ENCODE measurements at regions not wholly inside any gene's neighbourhood (a gene's known extent, or its start where the extent isn't known, plus 50 kb on each side); places are given as distances from the start of the nearest gene placed in this dataset.

- Histone ChIP-seq H3K4me1 (ENCODE audit: control insufficient read depth, insufficient read depth, low read length) (no peaks in the 10 kb centered on the region), H3K36me3 (ENCODE audit: control insufficient read depth, insufficient read depth, low read length) (no peaks in the 10 kb centered on the region), H3K9me3 (replicated peaks; ENCODE audit: control insufficient read depth, low read depth, low read length) (no peaks in the 10 kb centered on the region), H3K27ac (ENCODE audit: low read length) (no peak overlapping the region), H3K27me3 (ENCODE audit: control insufficient read depth, insufficient read depth, low read length) (peaks cover 19% of the 10 kb centered on the region), H3K4me3 (ENCODE audit: low read length) (no peak overlapping the region)
- WGBS (ENCODE audit: insufficient coverage), result 83% methylated on average over 1 of the region's 4 CpGs
- DNase-seq, result no peak
Measured at GRCh38 chr17:77786090-77786489, 172.4 kb upstream of the TNRC6C start.

DNA sequence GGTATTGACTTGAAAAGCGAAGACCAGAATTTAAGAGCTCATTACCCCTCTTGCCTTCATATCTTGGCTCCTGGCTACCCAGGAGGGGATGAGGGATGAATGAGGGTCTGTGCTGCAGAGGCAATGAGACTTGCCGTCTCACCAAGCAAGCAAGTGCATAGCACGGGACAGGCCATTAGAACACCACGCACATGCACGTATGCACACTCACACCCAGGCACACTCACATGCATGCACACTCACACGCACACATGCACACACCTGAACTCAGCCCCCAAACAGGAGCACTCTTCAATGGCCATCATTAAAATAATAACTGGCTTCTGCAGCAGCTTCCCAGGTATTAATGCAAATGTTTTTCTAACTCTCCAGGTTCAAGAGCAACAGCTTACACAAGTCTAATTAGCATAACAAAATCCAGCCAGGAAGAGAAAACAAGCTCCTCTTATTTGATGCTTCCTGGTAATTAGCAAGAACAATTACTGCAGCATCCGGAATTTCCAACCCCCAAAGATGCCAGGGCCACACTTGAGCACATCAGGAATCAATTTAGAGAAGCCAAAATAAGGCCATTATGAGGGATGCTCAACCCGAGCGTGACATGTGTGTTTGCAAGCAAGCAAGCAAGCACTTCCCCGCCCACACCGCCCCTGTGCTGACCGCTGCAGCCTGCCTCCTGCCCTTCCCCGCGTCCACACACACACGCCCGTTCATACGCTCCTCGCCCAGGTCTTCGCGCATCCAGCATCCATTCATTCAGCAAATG, 171.6 kb upstream of the TNRC6C start:
- Histone ChIP-seq H3K9me3 (replicated peaks; ENCODE audit: control insufficient read depth, low read depth, low read length) (no peaks in the 10 kb centered on the region), H3K36me3 (ENCODE audit: control insufficient read depth, insufficient read depth, low read length) (no peaks in the 10 kb centered on the region), H3K27ac (ENCODE audit: low read length) (no peak overlapping the region), H3K4me3 (ENCODE audit: low read length) (no peak overlapping the region), H3K27me3 (ENCODE audit: control insufficient read depth, insufficient read depth, low read length) (peaks cover 19% of the 10 kb centered on the region), H3K4me1 (ENCODE audit: control insufficient read depth, insufficient read depth, low read length) (no peaks in the 10 kb centered on the region)
- whole genome bisulfite sequencing (ENCODE audit: insufficient coverage), result 53% methylated on average over 7 of the region's 20 CpGs
- DNase-seq, result no peak

DNA sequence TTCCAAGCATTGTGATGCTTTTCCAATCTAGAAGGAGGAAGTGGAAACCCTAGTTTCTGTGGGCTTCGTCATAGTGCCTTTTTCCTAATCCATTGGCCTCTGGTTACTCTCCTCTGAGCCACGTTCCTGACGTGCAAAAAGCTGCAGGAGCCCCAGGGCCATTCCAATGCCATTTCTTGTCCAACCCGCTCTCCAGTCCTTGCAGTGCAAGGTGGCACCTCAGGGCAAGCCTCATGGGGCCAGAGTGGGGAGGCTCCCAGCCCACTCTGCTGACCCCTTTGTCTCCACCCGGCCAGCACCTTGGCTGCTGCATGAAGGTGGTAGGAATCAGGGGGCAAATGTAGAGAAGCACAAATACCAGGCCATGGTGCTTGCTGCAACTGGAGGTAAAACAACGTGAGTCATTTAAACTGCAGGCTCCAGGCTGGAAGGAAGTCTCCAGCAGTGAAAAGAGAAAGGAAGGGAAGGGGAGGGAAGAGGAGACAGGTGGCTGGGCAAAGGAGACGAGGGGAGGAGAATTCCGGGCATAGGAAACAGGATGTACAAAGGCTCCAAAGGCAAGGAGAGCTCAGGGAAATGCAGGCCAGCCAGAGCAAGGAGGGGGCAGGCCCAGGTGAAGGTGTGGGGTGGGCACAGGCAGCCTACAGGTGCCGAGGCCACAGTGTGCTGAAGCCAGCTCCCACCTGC, 168.2 kb upstream of the TNRC6C start:
- Histone ChIP-seq H3K27ac (ENCODE audit: low read length) (no peak overlapping the region), H3K4me3 (ENCODE audit: low read length) (no peak overlapping the region), H3K9me3 (replicated peaks; ENCODE audit: control insufficient read depth, low read depth, low read length) (no peaks in the 10 kb centered on the region), H3K4me1 (ENCODE audit: control insufficient read depth, insufficient read depth, low read length) (peaks cover 3% of the 10 kb centered on the region), H3K27me3 (ENCODE audit: control insufficient read depth, insufficient read depth, low read length) (peaks cover 31% of the 10 kb centered on the region), H3K36me3 (ENCODE audit: control insufficient read depth, insufficient read depth, low read length) (no peaks in the 10 kb centered on the region)
- DNase-seq, result no peak
- 63% methylated on average over 7 of the region's 9 CpGs for WGBS (ENCODE audit: insufficient coverage)

- Histone ChIP-seq H3K27me3 (ENCODE audit: control insufficient read depth, insufficient read depth, low read length) (peaks cover 29% of the 10 kb centered on the region), H3K9me3 (replicated peaks; ENCODE audit: control insufficient read depth, low read depth, low read length) (no peaks in the 10 kb centered on the region), H3K27ac (ENCODE audit: low read length) (no peak overlapping the region), H3K36me3 (ENCODE audit: control insufficient read depth, insufficient read depth, low read length) (no peaks in the 10 kb centered on the region), H3K4me3 (ENCODE audit: low read length) (no peak overlapping the region), H3K4me1 (ENCODE audit: control insufficient read depth, insufficient read depth, low read length) (peaks cover 7% of the 10 kb centered on the region)
- DNase-seq, result no peak
- WGBS (ENCODE audit: insufficient coverage), result 80% methylated on average over 5 of the region's 10 CpGs
Measured at GRCh38 chr17:77792626-77793025, 165.9 kb upstream of the TNRC6C start.

GRCh38 chr17:77793146-77793970, 165.1 kb upstream of the TNRC6C start:
- Histone ChIP-seq H3K27me3 (ENCODE audit: control insufficient read depth, insufficient read depth, low read length) (peaks cover 29% of the 10 kb centered on the region), H3K9me3 (replicated peaks; ENCODE audit: control insufficient read depth, low read depth, low read length) (no peaks in the 10 kb centered on the region), H3K4me3 (ENCODE audit: low read length) (no peak overlapping the region), H3K4me1 (ENCODE audit: control insufficient read depth, insufficient read depth, low read length) (peaks cover 7% of the 10 kb centered on the region), H3K27ac (ENCODE audit: low read length) (no peak overlapping the region), H3K36me3 (ENCODE audit: control insufficient read depth, insufficient read depth, low read length) (no peaks in the 10 kb centered on the region)
- DNase-seq, result no peak
- 66% methylated on average over 34 of the region's 40 CpGs for whole genome bisulfite sequencing (ENCODE audit: insufficient coverage)

- no CpG with 5 or more reads among the region's 5 CpGs for WGBS (ENCODE audit: insufficient coverage)
- peaks cover 25% of the 10 kb centered on the region for H3K27me3 ChIP-seq (ENCODE audit: control insufficient read depth, insufficient read depth, low read length)
Measured at GRCh38 chr17:77793971-77794235, 164.6 kb upstream of the TNRC6C start.

GRCh38 chr17:77794846-77795245, 163.7 kb upstream of the TNRC6C start:
- Histone ChIP-seq H3K27ac (ENCODE audit: low read length) (no peak overlapping the region), H3K36me3 (ENCODE audit: control insufficient read depth, insufficient read depth, low read length) (no peaks in the 10 kb centered on the region), H3K9me3 (replicated peaks; ENCODE audit: control insufficient read depth, low read depth, low read length) (no peaks in the 10 kb centered on the region), H3K4me3 (ENCODE audit: low read length) (no peak overlapping the region), H3K27me3 (ENCODE audit: control insufficient read depth, insufficient read depth, low read length) (peaks cover 25% of the 10 kb centered on the region), H3K4me1 (ENCODE audit: control insufficient read depth, insufficient read depth, low read length) (peaks cover 7% of the 10 kb centered on the region)
- DNase-seq, result no peak
- WGBS (ENCODE audit: insufficient coverage), result no CpG with 5 or more reads among the region's 6 CpGs

More at GRCh38 chr17:77793971-77794235, 164.6 kb upstream of the TNRC6C start:
- no peaks in the 10 kb centered on the region for H3K9me3 ChIP-seq (replicated peaks; ENCODE audit: control insufficient read depth, low read depth, low read length)
- H3K4me3 ChIP-seq (ENCODE audit: low read length), result no peak overlapping the region
- peaks cover 7% of the 10 kb centered on the region for H3K4me1 ChIP-seq (ENCODE audit: control insufficient read depth, insufficient read depth, low read length)
- DNase-seq, result no peak
- H3K36me3 ChIP-seq (ENCODE audit: control insufficient read depth, insufficient read depth, low read length), result no peaks in the 10 kb centered on the region
- H3K27ac ChIP-seq (ENCODE audit: low read length), result no peak overlapping the region

GRCh38 chr17:77795685-77796084, 162.8 kb upstream of the TNRC6C start:
- no peaks in the 10 kb centered on the region for H3K36me3 ChIP-seq (ENCODE audit: control insufficient read depth, insufficient read depth, low read length)
- no peak overlapping the region for H3K27ac ChIP-seq (ENCODE audit: low read length)
- no peak for DNase-seq
- H3K4me1 ChIP-seq (ENCODE audit: control insufficient read depth, insufficient read depth, low read length), result peaks cover 7% of the 10 kb centered on the region
- H3K9me3 ChIP-seq (replicated peaks; ENCODE audit: control insufficient read depth, low read depth, low read length), result no peaks in the 10 kb centered on the region
- 87% methylated on average over 3 of the region's 4 CpGs for WGBS (ENCODE audit: insufficient coverage)
- H3K27me3 ChIP-seq (ENCODE audit: control insufficient read depth, insufficient read depth, low read length), result peaks cover 25% of the 10 kb centered on the region
- H3K4me3 ChIP-seq (ENCODE audit: low read length), result no peak overlapping the region

DNA sequence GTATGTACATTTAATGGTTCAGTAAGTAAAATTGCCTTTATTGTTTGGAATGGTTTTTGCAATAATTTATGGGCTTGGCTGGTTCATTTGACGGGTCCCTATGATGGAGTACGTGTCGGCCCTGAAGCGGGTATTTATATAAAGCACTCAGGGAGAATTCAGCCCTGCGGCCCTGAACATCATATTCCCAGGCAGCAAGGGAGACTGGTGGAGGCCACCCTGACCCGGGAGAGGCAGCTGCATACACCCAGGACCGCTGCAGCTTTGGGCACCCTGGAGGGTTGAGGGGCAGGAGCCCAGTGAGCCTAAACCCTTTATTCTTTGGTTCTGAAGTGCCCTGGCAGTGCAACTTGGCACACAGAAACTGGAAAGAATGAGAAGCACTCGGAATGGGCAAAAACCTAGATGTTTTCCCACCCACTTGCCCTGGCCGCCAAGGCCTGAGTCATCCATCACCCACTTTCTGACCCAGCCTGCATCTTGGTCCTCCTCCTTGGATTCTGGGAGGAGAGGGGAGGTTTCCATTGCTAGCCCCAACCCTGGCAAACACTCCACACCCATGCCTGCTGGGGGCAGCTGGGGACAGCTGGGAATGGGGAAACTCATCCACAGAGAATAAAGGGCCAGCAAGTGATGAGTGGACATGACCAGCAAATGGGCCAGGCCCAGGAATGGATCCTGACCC, 162.2 kb upstream of the TNRC6C start:
- H3K36me3 ChIP-seq (ENCODE audit: control insufficient read depth, insufficient read depth, low read length), result no peaks in the 10 kb centered on the region
- H3K27me3 ChIP-seq (ENCODE audit: control insufficient read depth, insufficient read depth, low read length), result peaks cover 31% of the 10 kb centered on the region
- no peak overlapping the region for H3K27ac ChIP-seq (ENCODE audit: low read length)
- WGBS (ENCODE audit: insufficient coverage), result 71% methylated on average over 8 of the region's 9 CpGs
- H3K9me3 ChIP-seq (replicated peaks; ENCODE audit: control insufficient read depth, low read depth, low read length), result no peaks in the 10 kb centered on the region
- H3K4me3 ChIP-seq (ENCODE audit: low read length), result no peak overlapping the region
- H3K4me1 ChIP-seq (ENCODE audit: control insufficient read depth, insufficient read depth, low read length), result peaks cover 7% of the 10 kb centered on the region
- DNase-seq, result peak; percentile 37

- Histone ChIP-seq H3K4me3 (ENCODE audit: low read length) (no peak overlapping the region), H3K27ac (ENCODE audit: low read length) (no peak overlapping the region), H3K27me3 (ENCODE audit: control insufficient read depth, insufficient read depth, low read length) (peaks cover 39% of the 10 kb centered on the region), H3K4me1 (ENCODE audit: control insufficient read depth, insufficient read depth, low read length) (peaks cover 18% of the 10 kb centered on the region), H3K9me3 (replicated peaks; ENCODE audit: control insufficient read depth, low read depth, low read length) (no peaks in the 10 kb centered on the region), H3K36me3 (ENCODE audit: control insufficient read depth, insufficient read depth, low read length) (no peaks in the 10 kb centered on the region)
- no peak for DNase-seq
- 74% methylated on average over 3 of the region's 7 CpGs for WGBS (ENCODE audit: insufficient coverage)
Measured at GRCh38 chr17:77798031-77798430, 160.5 kb upstream of the TNRC6C start.

Measured in muscle of leg (tissue), 3 donors.